OCI-LY1 (cell line): ENCODE measurements at regions not wholly inside any gene's neighbourhood (a gene's known extent, or its start where the extent isn't known, plus 50 kb on each side); places are given as distances from the start of the nearest gene placed in this dataset.

ENCODE experiments used
- H2AFZ ChIP-seq: fragments of 200-600 bp; sonication (generic), shearing (Covaris generic); 2 replicates; pipeline ENCODE4 v1.6.0; 2014; ENCODE audit warnings: antibody characterized with exemption, mild to moderate bottlenecking, low read length
- H3F3A ChIP-seq: fragments of 200-600 bp; sonication (generic), shearing (Covaris generic); 2 replicates; pipeline ENCODE4 v1.6.0; 2014; ENCODE audit warnings: mild to moderate bottlenecking, antibody characterized with exemption, low read length, moderate library complexity; ENCODE audit not compliant: insufficient read depth
- H3K27ac ChIP-seq: fragments of 200-600 bp; sonication (generic); 2 replicates; pipeline ENCODE4 v1.5.1; 2014; ENCODE audit warnings: low read length, mixed run types, mild to moderate bottlenecking, low read depth; ENCODE audit not compliant: poor library complexity, severe bottlenecking
- H3K27me3 ChIP-seq: fragments of 200-600 bp; sonication (generic); 2 replicates; pipeline ENCODE4 v1.6.0; 2014; ENCODE audit warnings: antibody characterized with exemption, mild to moderate bottlenecking, low read length, moderate library complexity; ENCODE audit not compliant: insufficient read depth
- H3K36me3 ChIP-seq: fragments of 200-600 bp; sonication (generic); 2 replicates; pipeline ENCODE4 v1.6.1; 2014; ENCODE audit warnings: mild to moderate bottlenecking, antibody characterized with exemption, low read length, moderate library complexity, mixed read lengths; ENCODE audit not compliant: insufficient read depth
- H3K4me1 ChIP-seq: fragments of 200-600 bp; sonication (generic); 2 replicates; pipeline ENCODE4 v1.5.1; 2014; ENCODE audit warnings: mild to moderate bottlenecking, low read length, moderate library complexity; ENCODE audit not compliant: insufficient read depth, severe bottlenecking
- H3K4me2 ChIP-seq: fragments of 200-600 bp; sonication (generic), shearing (Covaris generic); 2 replicates; pipeline ENCODE4 v1.6.1; 2014; ENCODE audit warnings: low read length
- H3K4me3 ChIP-seq: fragments of 200-600 bp; sonication (generic); 2 replicates; pipeline ENCODE4 v1.5.1; 2014; ENCODE audit warnings: low read length, low read depth, mild to moderate bottlenecking, mixed read lengths; ENCODE audit not compliant: poor library complexity, severe bottlenecking
- H3K79me2 ChIP-seq: fragments of 200-600 bp; shearing (Covaris generic); 2 replicates; pipeline ENCODE4 v1.6.1; 2016; ENCODE audit warnings: mixed run types, low read length, mixed read lengths; ENCODE audit not compliant: insufficient read depth
- H3K9ac ChIP-seq: fragments of 200-600 bp; sonication (generic), shearing (Covaris generic); 2 replicates; pipeline ENCODE4 v1.6.1; 2014; ENCODE audit warnings: mild to moderate bottlenecking, low read length, mixed read lengths
- H3K9me2 ChIP-seq: fragments of 200-600 bp; sonication (generic), shearing (Covaris generic); 2 replicates; pipeline ENCODE4 v1.6.1; 2014; ENCODE audit warnings: low read depth, mild to moderate bottlenecking, low read length, mixed read lengths
- H3K9me3 ChIP-seq: fragments of 200-600 bp; shearing (Covaris generic); 2 replicates; pipeline ENCODE4 v1.6.1; 2014; ENCODE audit warnings: low read length, mixed read lengths
- H4K20me1 ChIP-seq: fragments of 200-600 bp; sonication (generic), shearing (Covaris generic); 2 replicates; pipeline ENCODE4 v1.6.0; 2016; ENCODE audit warnings: mild to moderate bottlenecking, low read length; ENCODE audit not compliant: insufficient read depth
- EZH2 ChIP-seq: fragments of 200-600 bp; sonication (generic), shearing (Covaris generic); IDR thresholded peaks from 2 replicates; pipeline ENCODE4 v1.8.0; 2017; ENCODE audit warnings: borderline replicate concordance, mixed run types, mild to moderate bottlenecking, antibody characterized with exemption, low read length, moderate library complexity, mixed read lengths
- TF ChIP-seq, protein P1 (sequence below): fragments of 200-600 bp; sonication (generic), shearing (Covaris generic); IDR thresholded peaks from 2 replicates; pipeline ENCODE4 v1.5.1; 2017; ENCODE audit warnings: mild to moderate bottlenecking, antibody characterized with exemption, low read length, moderate library complexity, mixed read lengths

GRCh38 chr3:159113221-159113875 is 311.5 kb downstream of the MFSD1 start:
- H3K9me3 ChIP-seq = no peaks in the 10 kb centered on the region
- no peak overlapping the region for H3K4me2 ChIP-seq
- no peak overlapping the region for H3K9ac ChIP-seq
- H3K27ac ChIP-seq = no peak overlapping the region
- no peaks in the 10 kb centered on the region for H4K20me1 ChIP-seq
- H3K36me3 ChIP-seq = no peaks in the 10 kb centered on the region
- H3K27me3 ChIP-seq = no peaks in the 10 kb centered on the region
- H2AFZ ChIP-seq = no peak overlapping the region
- no peaks in the 10 kb centered on the region for H3F3A ChIP-seq
- no peak overlapping the region for H3K4me3 ChIP-seq
- no peaks in the 10 kb centered on the region for H3K9me2 ChIP-seq
- H3K4me1 ChIP-seq = no peaks in the 10 kb centered on the region
- H3K79me2 ChIP-seq = no peaks in the 10 kb centered on the region
- TF ChIP-seq, protein P1, sequence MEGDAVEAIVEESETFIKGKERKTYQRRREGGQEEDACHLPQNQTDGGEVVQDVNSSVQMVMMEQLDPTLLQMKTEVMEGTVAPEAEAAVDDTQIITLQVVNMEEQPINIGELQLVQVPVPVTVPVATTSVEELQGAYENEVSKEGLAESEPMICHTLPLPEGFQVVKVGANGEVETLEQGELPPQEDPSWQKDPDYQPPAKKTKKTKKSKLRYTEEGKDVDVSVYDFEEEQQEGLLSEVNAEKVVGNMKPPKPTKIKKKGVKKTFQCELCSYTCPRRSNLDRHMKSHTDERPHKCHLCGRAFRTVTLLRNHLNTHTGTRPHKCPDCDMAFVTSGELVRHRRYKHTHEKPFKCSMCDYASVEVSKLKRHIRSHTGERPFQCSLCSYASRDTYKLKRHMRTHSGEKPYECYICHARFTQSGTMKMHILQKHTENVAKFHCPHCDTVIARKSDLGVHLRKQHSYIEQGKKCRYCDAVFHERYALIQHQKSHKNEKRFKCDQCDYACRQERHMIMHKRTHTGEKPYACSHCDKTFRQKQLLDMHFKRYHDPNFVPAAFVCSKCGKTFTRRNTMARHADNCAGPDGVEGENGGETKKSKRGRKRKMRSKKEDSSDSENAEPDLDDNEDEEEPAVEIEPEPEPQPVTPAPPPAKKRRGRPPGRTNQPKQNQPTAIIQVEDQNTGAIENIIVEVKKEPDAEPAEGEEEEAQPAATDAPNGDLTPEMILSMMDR = no peak
- no peak for TF ChIP-seq EZH2

GRCh38 chr3:159114582-159114981 is 312.7 kb downstream of the MFSD1 start:
- no peaks in the 10 kb centered on the region for H3K4me1 ChIP-seq
- H3K27ac ChIP-seq = no peak overlapping the region
- no peaks in the 10 kb centered on the region for H3K9me2 ChIP-seq
- no peak overlapping the region for H2AFZ ChIP-seq
- no peaks in the 10 kb centered on the region for H3K27me3 ChIP-seq
- H3K9ac ChIP-seq = no peak overlapping the region
- no peak overlapping the region for H3K4me2 ChIP-seq
- H3K4me3 ChIP-seq = no peak overlapping the region
- H4K20me1 ChIP-seq = no peaks in the 10 kb centered on the region
- no peaks in the 10 kb centered on the region for H3K79me2 ChIP-seq
- no peak for TF ChIP-seq EZH2
- TF ChIP-seq, protein P1 = no peak
- H3K36me3 ChIP-seq = no peaks in the 10 kb centered on the region
- no peaks in the 10 kb centered on the region for H3K9me3 ChIP-seq
- no peaks in the 10 kb centered on the region for H3F3A ChIP-seq

DNA sequence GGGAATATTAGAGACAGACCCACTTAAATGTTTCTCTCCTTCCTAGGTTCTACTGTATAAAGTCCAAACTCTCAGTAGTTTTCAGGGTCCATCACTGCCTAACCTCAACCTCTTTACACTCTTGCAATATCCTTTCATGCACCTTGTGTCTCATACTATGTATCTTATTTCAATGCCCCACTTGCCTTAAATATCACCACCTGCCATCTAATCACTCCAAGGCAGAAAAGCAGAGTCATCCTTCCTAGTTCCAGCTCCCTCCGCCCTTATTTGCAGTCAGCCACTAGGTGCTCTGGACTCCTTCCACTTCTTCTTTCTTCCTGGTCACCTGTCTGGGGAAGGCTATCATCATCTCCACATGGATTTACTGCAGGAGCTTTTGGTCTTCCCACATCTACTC is 322.0 kb downstream of the MFSD1 start:
- no peak overlapping the region for H2AFZ ChIP-seq
- no peak overlapping the region for H3K9ac ChIP-seq
- no peaks in the 10 kb centered on the region for H3F3A ChIP-seq
- no peaks in the 10 kb centered on the region for H4K20me1 ChIP-seq
- H3K4me1 ChIP-seq = no peaks in the 10 kb centered on the region
- no peaks in the 10 kb centered on the region for H3K79me2 ChIP-seq
- no peaks in the 10 kb centered on the region for H3K27me3 ChIP-seq
- no peak overlapping the region for H3K4me2 ChIP-seq
- H3K9me2 ChIP-seq = no peaks in the 10 kb centered on the region
- no peaks in the 10 kb centered on the region for H3K36me3 ChIP-seq
- H3K4me3 ChIP-seq = no peak overlapping the region
- H3K9me3 ChIP-seq = no peaks in the 10 kb centered on the region
- H3K27ac ChIP-seq = no peak overlapping the region
- no peak for TF ChIP-seq EZH2
- TF ChIP-seq, protein P1 = no peak
